ENCODE measurements at regions not wholly inside any gene's neighbourhood (a gene's known extent, or its start where the extent isn't known, plus 50 kb on each side); places are given as distances from the start of the nearest gene placed in this dataset.

- Histone ChIP-seq H3K27me3 (ENCODE audit: insufficient read depth) (no peaks in the 10 kb centered on the region), H3K27ac (ENCODE audit: low read depth in 2 of 2, low read length in 1 of 2) (no peak overlapping the region), H3F3A (replicated peaks; ENCODE audit: insufficient read depth) (no peaks in the 10 kb centered on the region), H3K4me3 (ENCODE audit: low read depth in 2 of 2, low read length in 1 of 2) (no peak overlapping the region), H2AFZ (ENCODE audit: low read depth) (no peak overlapping the region), H3K9me2 (no peaks in the 10 kb centered on the region), H3K9ac (no peak overlapping the region), H3K4me2 (no peak overlapping the region), H3K9me3 (no peaks in the 10 kb centered on the region), H3K79me2 (ENCODE audit: insufficient read depth) (no peaks in the 10 kb centered on the region), H4K20me1 (ENCODE audit: insufficient read depth) (no peaks in the 10 kb centered on the region), H3K4me1 (ENCODE audit: control insufficient read depth in 1 of 2, insufficient read depth in 2 of 2, low read depth in 1 of 2, low read length in 1 of 2) (no peaks in the 10 kb centered on the region), H3K36me3 (replicated peaks in 1 of 2; ENCODE audit: control insufficient read depth in 1 of 2, insufficient read depth in 2 of 2, low read length in 1 of 2) (no peaks in the 10 kb centered on the region)
- ChIA-PET CTCF (interaction anchor here (0.9 kb wide), 1 partner anchor 13 kb away, joined by 4 read pairs; no protein-coding TSS in a partner anchor), POLR2A (no interaction called here)
- WGBS (ENCODE audit: low lambda C conversion rate), result 15% methylated on average over 2 of the region's 2 CpGs
- TF ChIP-seq GABPA (IDR thresholded peaks at IDR 0.05; ENCODE audit: low read depth) (no peak), YY1 (IDR thresholded peaks at IDR 0.05; ENCODE audit: low read depth) (no peak), TCF12 (IDR thresholded peaks at IDR 0.05) (no peak), FOXJ3 (CRISPR knock-in tag; IDR thresholded peaks at IDR 0.05) (no peak), EZH2phosphoT487 (IDR thresholded peaks at IDR 0.05; ENCODE audit: borderline replicate concordance, low read depth) (no peak), IRF3 (IDR thresholded peaks at IDR 0.05; ENCODE audit: low read depth, low read length) (no peak), ELF1 (IDR thresholded peaks at IDR 0.05) (no peak), TAF1 (IDR thresholded peaks at IDR 0.05; ENCODE audit: borderline replicate concordance, low read depth, low read length) (no peak), CHD2 (IDR thresholded peaks at IDR 0.05; ENCODE audit: low read length, partially characterized antibody) (no peak), CTCF (IDR thresholded peaks at IDR 0.05) (no peak), JUND (IDR thresholded peaks at IDR 0.05) (no peak), PBX3 (IDR thresholded peaks at IDR 0.05) (no peak), NRF1 (IDR thresholded peaks at IDR 0.05; ENCODE audit: low read depth, low read length) (no peak), NFIC (IDR thresholded peaks at IDR 0.05; ENCODE audit: borderline replicate concordance) (no peak), USF2 (IDR thresholded peaks at IDR 0.05; ENCODE audit: borderline replicate concordance, low read depth, low read length) (no peak), SIN3A (IDR thresholded peaks at IDR 0.05; ENCODE audit: borderline replicate concordance, low read depth, low read length) (no peak), EP300 (IDR thresholded peaks at IDR 0.05; ENCODE audit: borderline replicate concordance in 1 of 2, low read depth in 1 of 2, low read length in 1 of 2) (no peak), RAD21 (IDR thresholded peaks at IDR 0.05; ENCODE audit: low read length) (no peak), REST (IDR thresholded peaks at IDR 0.05; ENCODE audit: low read depth, low read length) (no peak), RCOR1 (IDR thresholded peaks at IDR 0.05; ENCODE audit: low read length) (no peak)
- no peak for DNase-seq
Observed at GRCh38 chr14:42806909-42807315, 1200.2 kb downstream of the LRFN5 start.

Measured in SK-N-SH (cell line).